OCI-M1 (cell line): ENCODE measurements at regions not wholly inside any gene's neighbourhood (a gene's known extent, or its start where the extent isn't known, plus 50 kb on each side); places are given as distances from the start of the nearest gene placed in this dataset.
A peak's percentile ranks its signal among the peaks of the same experiment; 100 is the strongest.

Source experiments
- DNase-seq: peaks from one replicate; lab custom pipeline; 2025; lab: John Stamatoyannopoulos, UW

DNA sequence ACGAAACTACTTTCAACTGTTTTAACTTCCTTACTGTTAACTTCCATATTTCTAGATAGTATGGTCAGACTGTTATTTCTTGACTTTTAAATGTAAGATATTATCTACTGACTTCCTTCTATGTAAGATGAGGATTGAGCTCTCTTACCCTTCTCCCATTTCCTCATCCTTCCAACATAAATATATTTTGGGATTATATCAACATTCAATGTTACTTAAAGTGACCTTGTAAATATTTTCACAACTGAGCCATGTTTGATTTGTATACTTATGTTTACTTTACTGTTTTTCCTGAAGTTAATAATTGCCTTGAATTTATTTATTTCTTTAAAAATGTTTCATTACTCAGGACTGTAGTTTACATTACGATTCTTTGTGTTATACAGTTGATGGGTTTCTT is 148.7 kb downstream of the ZIC5 start:
- no peak for DNase-seq

- DNase-seq = no peak
Observed at GRCh38 chr13:99821741-99822140, 149.8 kb downstream of the ZIC5 start.

- no peak for DNase-seq
Observed at GRCh38 chr13:99819967-99820366, 151.6 kb downstream of the ZIC5 start.

DNA sequence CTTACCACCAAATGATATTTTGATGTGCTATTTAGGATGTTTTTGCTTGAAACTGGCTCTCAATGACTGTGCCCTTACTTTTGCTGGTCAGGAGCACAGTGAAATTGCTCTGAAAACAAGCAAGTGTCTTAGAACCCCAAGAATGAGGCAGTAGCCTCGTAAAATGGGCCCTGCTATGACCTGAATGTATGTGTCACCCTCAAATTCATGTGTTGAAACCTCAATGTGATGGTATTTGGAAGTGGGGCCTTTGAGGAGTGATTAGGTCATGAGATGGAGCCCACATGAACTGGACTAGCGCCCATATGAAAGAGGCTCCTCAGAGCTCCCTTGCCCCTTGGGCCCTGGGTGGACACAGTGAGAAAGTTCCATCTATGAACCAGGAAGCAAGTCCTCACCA is 155.2 kb downstream of the ZIC5 start:
- DNase-seq = no peak

GRCh38 chr13:99813336-99814095 is 158.1 kb downstream of the ZIC5 start:
- no peak for DNase-seq

DNA sequence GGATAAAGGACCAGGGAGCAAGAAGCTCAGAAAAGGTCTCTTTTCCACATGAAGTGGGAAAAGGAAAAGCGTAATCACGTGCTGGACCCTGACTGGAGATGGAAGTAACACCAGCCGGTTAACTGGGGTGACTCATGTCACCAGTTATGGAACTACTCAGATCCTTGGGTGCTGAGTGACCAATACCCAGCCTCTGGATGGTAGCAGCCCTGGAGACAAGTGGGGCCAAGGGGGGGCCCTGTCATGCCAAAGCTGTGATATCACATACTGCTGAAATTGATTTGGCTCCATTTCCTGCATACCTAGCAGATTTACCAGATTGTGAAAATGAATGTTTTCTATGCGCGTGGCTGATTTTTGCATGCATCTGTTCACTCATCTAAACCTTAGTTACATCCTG is 158.9 kb downstream of the ZIC5 start:
- no peak for DNase-seq

DNA sequence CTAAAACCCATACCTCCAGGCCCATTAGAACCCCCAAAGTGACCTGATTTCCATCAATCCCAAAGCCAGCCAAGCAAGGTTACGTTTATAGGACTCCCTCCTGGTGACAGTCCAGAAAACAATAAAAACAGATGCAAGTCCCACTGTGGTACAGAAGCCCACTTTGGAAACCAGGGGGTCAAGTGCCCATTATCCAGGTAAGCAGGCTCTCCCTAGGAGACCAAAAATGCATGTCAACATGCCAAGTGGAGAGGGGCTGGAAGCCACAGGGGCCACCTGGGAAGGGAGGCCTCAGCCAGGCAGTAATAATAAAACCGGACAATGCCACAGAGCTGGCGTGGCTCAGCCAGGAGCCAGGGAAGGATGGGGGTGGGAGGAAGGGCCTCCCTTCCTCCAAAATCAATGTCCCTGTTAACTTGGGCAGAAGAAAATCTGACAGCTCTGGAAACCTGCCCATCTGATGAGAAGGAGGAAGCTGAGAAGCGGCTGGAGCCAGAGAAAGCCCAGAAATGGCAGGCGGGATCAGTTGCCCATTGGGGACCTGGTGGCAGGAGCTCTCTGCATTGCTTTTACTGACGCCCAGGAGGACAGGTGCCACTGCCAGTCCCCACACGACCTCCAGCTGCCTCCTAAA is 160.4 kb downstream of the ZIC5 start:
- no peak for DNase-seq

- DNase-seq = no peak
Observed at GRCh38 chr13:99809926-99810325, 161.6 kb downstream of the ZIC5 start.

DNA sequence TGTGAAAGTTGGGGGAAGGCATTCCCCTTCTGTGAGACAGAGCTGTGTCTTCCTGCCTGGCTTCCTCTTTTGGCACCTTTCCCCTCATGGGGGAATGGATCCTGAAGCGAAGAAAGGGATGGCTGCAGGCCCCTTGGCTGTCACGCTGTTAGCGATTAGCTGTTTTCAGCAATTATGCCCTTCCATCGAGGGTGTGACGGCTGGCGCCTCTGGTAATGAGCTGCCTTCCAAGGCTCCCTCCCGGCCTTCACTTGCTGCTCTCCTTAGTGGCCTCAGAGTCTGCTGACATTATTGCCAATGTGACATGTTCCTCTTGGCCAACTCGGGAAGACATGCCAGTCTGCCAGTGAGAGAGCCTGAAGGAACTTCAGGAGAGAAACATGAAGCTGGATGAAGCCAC is 162.1 kb downstream of the ZIC5 start:
- DNase-seq = no peak

- no peak for DNase-seq
Observed at GRCh38 chr13:99808786-99809185, 162.8 kb downstream of the ZIC5 start.

DNA sequence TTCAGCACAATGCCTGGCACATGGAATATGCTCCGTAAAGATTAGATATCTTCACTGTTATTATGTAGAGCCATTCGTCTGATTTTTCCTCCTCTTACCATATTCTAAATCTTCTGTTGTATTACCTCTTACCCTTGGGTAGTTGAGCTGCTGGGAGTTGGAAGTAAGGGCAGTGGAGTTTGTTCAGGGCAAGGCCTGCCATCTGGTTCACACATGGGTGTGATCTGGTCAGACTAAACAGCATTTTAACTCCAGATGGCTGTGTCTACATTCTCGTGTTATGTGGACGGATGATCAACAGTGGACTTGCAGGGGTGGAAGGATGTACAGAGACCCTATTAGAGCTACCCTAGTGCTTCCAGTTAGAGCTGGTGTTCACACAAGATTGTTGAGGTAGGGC is 164.9 kb downstream of the ZIC5 start:
- no peak for DNase-seq

DNA sequence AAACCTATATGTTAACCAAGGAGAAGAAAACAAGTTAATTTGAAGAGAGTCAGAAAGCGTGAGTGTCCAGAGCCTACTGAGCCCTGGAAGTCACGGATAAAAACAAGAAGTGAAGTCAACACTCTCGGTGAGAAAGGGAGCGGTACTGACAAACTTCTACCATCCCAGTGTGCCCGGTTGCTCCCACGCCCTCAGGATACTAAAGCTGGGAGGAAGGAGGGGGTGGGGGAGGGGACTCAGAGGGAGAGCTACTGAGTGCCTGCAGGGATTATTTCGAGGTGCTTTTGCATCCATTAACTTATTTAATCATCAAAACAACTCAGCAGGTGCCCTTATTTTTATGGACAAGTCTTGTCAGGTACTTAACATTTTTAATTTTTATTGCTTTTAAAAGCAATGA is 166.2 kb downstream of the ZIC5 start:
- DNase-seq = no peak

DNA sequence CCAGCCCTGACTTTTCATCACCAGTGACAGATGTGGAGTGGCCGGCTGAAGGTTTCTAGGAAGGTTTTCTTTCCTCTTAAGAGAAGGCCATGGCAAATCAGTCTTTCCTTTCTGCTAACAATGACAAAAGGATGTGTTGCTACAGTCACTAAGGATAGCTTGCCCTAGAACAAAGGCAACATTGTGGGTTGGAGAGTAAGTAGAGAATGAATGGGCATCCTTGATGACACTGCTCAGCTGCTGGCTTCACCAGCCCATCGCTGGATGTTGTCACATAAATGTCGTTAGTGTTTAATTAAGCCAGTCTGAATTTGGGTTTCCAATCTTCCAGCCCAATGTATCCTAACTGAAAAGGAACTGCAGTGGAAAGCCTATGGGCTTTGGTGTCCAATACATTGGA is 168.4 kb downstream of the ZIC5 start:
- DNase-seq = no peak

DNA sequence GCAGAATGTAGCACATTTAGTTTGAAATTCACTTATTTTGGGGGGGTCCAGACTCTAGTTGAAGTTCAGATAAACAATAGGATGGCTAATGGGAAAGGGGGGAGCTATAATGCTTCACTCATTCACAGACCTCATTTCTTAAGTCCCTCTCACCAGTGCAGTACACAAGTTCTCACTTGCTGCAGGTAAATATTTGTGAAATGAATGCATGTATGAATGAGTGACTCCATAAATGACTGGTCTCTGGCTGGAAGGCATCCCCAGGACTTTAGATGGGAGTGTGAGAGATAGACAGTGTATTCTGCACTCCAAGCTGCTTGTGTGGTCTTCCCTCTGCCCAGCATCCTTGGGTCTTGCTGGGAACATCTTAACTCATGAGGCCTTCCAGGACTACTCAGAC is 169.2 kb downstream of the ZIC5 start:
- DNase-seq = no peak

GRCh38 chr13:99800951-99801350 is 170.6 kb downstream of the ZIC5 start:
- no peak for DNase-seq

DNA sequence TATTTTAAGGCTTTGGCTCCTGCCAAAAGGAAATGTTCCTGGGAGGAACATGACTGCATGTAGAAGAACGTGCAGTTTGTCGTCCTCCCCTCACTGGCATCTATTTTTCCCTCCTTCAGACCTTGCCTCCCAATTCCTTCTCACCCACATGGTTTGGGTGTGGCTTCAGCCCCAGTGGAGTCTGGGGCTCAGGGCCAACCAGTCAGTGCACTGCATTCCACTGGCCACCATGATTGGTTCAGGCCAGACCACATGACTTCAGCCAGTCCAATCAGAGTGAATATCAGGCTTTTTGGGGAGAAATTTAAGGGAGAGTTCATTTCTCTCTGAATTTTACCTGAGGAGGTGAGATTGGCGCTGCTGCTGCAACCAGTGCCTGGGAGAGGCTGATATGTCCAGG is 171.6 kb downstream of the ZIC5 start:
- no peak for DNase-seq

GRCh38 chr13:99798756-99799155 is 172.8 kb downstream of the ZIC5 start:
- no peak for DNase-seq

DNA sequence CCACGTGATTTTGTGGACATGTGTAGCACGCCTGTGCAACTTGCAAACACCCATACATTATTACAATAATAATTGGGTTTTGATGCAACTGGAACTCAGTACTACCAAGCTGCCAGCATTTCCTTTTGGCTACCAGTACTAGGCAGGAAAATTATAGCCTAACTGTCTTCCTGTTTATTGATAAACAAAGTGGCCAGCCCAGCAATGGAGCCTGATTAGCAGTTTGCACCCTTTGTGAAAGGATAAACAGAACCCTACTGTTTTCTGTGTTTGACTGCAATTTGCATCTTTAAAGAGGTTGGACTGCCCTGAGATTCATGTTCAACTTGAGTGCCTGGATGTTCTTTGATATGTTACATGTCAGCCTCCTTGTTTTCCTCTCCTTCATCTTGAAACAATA is 173.9 kb downstream of the ZIC5 start:
- DNase-seq = no peak

DNA sequence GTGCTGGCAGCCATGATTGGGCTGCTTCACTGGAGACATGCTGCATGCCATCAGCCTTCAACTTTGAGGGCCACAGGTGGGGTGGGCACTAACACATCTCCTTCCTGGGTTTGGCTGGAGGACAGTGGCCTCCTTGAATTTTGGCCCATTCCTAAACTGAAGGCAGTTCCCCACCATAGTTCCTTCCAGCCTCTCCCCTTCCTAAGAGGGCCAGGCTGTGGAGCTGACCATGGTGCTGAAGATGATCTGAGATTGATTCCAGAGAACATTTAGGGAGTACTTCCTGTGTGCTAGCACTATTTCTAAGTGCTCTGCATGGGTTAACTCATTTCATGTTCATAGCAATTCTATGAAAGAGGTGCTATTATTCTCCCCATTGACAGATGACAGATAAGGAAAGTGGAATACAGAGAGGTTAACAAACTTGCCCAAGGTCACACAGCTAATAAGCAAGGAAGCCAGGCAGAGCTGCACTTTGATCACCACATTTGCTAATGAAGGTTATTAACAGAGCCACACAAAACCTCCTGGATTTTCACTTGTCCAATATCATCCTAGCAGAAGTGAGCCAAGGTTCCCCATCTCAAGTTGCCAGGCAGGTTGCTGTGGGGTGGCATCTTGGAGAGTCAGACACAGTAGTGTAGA is 175.3 kb downstream of the ZIC5 start:
- DNase-seq = peak; percentile 67

DNA sequence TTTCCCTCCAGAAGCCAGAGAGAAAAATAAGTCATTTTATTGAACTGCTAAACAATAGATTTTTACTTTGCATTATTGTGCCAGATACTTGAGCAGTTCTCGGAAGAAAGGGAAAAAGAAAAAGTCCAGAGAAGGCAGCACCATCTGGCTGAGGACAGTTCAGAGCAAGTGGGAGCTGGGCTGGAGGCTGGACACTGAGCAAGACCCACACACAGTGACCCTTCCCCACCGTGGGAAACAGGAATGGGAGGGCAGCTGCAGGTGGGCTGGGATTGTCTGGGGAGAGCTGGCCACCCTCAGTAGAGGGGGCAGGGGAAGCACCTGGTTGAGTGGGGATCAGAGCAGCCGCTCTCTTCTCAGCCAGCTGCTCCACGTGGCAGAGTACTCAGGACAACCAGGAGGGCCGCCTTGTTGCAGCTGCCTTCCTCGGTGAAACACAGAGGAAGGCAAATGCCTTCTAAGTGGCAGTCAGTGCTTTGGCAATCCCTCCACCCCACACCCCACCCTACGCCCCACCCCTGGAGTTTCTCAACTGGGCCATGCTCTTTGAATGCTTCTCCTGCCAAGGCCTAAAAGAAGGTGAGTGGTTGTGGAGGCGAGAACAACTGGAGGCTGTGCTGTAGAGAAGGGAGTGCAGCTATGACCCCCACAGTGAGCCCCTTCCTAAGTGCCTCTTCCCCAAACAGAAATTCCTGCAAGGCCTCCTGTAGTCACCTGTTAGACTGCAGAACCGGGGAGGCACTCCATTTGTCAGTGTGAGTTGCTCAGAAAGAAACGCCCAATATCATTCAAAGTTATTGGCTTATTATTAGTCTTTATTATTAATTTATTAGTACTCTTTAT is 179.3 kb downstream of the ZIC5 start:
- no peak for DNase-seq

GRCh38 chr13:99782669-99783068 is 188.9 kb downstream of the ZIC5 start:
- DNase-seq = no peak

DNA sequence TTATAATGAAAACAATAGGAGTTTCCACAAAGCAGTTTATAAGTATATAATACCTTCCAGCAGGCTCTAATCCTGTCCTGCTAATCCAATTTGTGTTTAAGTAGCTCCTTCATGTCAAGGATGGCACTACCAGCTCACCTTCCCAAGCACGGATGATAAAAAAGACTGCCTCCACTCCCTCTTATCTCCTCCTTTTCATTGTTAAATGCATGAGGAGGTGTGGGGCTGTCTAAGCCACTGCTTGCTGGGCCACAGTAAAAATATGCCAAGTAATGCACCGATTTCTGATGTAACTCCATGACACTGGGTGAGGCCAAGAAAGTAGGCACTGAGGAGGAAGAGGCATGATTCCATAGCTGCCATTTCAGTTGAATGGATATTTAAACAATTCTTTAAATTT is 193.1 kb downstream of the ZIC5 start:
- peak; percentile 76 for DNase-seq

GRCh38 chr13:99777873-99778272 is 193.7 kb downstream of the ZIC5 start:
- DNase-seq = peak; percentile 34
